Transverse colon (tissue), 4 donors: ENCODE measurements at regions not wholly inside any gene's neighbourhood (a gene's known extent, or its start where the extent isn't known, plus 50 kb on each side); places are given as distances from the start of the nearest gene placed in this dataset.

ENCODE experiments used
- EP300 ChIP-seq: sonication (generic); formaldehyde crosslinking; IDR thresholded peaks from one replicate; pipeline ENCODE4 v1.6.1; 2017; ENCODE audit warnings: antibody characterized with exemption, low read depth
- POLR2A ChIP-seq: fragments of 450-650 bp; IDR thresholded peaks from one replicate; pipeline ENCODE4 v1.6.1; 2016; ENCODE audit warnings: antibody characterized with exemption, mild to moderate bottlenecking, moderate library complexity
- POLR2AphosphoS5 ChIP-seq, 3 donors: sonication (generic); formaldehyde crosslinking; IDR thresholded peaks; one replicate each; pipeline ENCODE4 v1.6.1; 2016; ENCODE audit warnings: antibody characterized with exemption in 3 of 3
- TF ChIP-seq, protein P1 (sequence below), 5 experiments: fragments of 200-600 bp in 3 of 5; fragments of 450-650 bp in 2 of 5; sonication (generic) in 3 of 5; IDR thresholded peaks; 1 replicate in 2 of 5; 2 replicates in 3 of 5; pipeline ENCODE4 v1.5.1; 2016 to 2017; ENCODE audit warnings: antibody characterized with exemption in 5 of 5, inconsistent platforms in 3 of 5, mild to moderate bottlenecking in 2 of 5, moderate library complexity in 1 of 5

DNA sequence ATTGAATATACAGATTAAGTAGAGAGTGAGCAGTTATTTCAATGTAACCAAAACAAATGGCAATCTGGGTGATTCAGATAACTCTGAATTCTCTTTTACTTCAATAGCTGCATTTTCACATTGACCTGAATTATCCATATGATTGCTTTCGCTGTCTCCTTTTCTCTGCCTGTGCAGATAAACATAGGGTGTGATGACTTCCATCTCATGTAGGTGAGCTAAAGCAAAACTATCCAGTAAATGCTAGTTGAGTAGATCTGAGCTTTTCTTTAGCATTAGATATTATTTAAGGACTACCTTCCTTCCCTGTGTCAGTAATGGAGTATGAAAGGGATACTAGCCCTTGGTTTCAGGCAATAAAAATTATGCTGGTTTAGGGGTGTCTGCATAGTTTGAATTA is 288.6 kb downstream of the OXSM start:
- TF ChIP-seq, protein P1, sequence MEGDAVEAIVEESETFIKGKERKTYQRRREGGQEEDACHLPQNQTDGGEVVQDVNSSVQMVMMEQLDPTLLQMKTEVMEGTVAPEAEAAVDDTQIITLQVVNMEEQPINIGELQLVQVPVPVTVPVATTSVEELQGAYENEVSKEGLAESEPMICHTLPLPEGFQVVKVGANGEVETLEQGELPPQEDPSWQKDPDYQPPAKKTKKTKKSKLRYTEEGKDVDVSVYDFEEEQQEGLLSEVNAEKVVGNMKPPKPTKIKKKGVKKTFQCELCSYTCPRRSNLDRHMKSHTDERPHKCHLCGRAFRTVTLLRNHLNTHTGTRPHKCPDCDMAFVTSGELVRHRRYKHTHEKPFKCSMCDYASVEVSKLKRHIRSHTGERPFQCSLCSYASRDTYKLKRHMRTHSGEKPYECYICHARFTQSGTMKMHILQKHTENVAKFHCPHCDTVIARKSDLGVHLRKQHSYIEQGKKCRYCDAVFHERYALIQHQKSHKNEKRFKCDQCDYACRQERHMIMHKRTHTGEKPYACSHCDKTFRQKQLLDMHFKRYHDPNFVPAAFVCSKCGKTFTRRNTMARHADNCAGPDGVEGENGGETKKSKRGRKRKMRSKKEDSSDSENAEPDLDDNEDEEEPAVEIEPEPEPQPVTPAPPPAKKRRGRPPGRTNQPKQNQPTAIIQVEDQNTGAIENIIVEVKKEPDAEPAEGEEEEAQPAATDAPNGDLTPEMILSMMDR (IDR thresholded peaks at IDR 0.05), result no peak
- no peak for TF ChIP-seq POLR2AphosphoS5 (IDR thresholded peaks at IDR 0.05)
- TF ChIP-seq EP300, result no peak
- TF ChIP-seq POLR2A, result no peak
